ENCODE measurements at regions not wholly inside any gene's neighbourhood (a gene's known extent, or its start where the extent isn't known, plus 50 kb on each side); places are given as distances from the start of the nearest gene placed in this dataset.

DNA sequence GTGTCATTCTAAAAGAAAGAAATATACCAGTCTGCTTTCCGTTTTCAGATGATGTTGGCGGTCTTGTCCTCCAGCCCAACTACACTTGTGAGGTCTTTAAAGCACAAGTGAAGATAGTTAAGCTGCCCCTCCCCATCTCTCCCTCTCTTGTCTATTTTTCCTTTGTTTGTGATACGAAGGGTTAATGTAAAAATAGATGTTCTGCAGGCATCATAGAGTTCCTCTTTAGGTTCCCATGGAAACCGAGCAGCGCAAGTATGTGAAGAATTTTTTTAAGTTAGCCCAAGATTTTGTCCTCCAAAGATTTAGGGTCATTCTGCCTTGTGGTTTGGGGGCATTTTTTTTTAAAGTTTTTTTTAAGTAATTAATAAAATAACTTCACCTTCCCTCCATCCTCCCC lies 232.4 kb upstream of the AJAP1 start:
- TF ChIP-seq CTCF (IDR thresholded peaks at IDR 0.05) = no peak
- DNase-seq = no peak
- ATAC-seq = no peak
- intact Hi-C loops (cut with DNase I) = no loop called here
- H3K27ac ChIP-seq = no peak overlapping the region
- H3K9me3 ChIP-seq = no peaks in the 10 kb centered on the region
- H3K4me3 ChIP-seq = no peak overlapping the region
- no peaks in the 10 kb centered on the region for H3K4me1 ChIP-seq
- H3K27me3 ChIP-seq (ENCODE audit: low read depth) = no peaks in the 10 kb centered on the region
- H3K36me3 ChIP-seq = no peaks in the 10 kb centered on the region

DNA sequence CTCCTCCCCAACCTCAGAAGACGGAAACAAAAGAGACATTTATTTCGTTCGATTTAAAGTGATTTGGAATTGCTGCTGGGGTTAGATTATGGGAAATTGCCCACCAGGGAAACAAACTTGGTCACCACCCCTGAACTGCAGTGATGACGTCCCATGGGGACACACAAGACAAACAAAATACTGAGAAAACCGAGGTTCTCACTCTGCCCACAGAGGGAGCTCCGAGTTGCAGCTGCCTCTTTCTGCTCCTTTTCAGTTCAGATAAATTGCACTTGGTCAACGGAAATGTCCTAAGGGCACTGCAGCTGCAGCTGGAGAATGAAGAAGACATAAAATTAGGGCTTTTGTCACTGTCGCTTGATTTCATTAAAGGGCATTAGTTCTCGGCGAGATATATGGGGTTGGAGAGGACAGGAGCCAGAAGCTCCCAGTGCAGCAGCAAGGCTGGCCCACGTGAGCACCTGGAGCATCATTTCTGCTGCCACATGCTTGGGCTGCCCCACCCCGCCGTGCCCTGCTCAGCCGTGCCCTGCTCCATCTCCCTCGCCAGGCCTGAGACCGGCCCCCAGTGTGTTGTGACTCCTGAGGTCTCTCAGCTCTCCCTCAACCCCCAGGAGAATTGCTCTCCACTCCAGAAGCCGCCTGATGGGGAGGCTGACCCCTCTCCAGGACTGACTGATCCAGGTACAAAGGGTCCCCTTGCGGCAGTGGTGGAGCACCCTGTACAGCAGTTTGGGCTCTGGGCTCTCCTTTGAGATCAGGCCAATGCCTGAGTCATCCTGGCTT lies 231.7 kb upstream of the AJAP1 start:
- H3K4me3 ChIP-seq = no peak overlapping the region
- no peak for ATAC-seq
- no peaks in the 10 kb centered on the region for H3K36me3 ChIP-seq
- no peaks in the 10 kb centered on the region for H3K4me1 ChIP-seq
- intact Hi-C loops (cut with DNase I) = no loop called here
- H3K27ac ChIP-seq = no peak overlapping the region
- H3K27me3 ChIP-seq (ENCODE audit: low read depth) = no peaks in the 10 kb centered on the region
- no peak for TF ChIP-seq CTCF (IDR thresholded peaks at IDR 0.05)
- H3K9me3 ChIP-seq = no peaks in the 10 kb centered on the region
- no peak for DNase-seq

GRCh38 chr1:4424254-4424653 lies 230.2 kb upstream of the AJAP1 start:
- Histone ChIP-seq H3K27ac (no peak overlapping the region), H3K36me3 (no peaks in the 10 kb centered on the region), H3K9me3 (no peaks in the 10 kb centered on the region), H3K27me3 (ENCODE audit: low read depth) (no peaks in the 10 kb centered on the region), H3K4me1 (no peaks in the 10 kb centered on the region), H3K4me3 (no peak overlapping the region)
- TF ChIP-seq CTCF (IDR thresholded peaks at IDR 0.05) = no peak
- DNase-seq (no peak), ATAC-seq (no peak)
- intact Hi-C loops (cut with DNase I) = no loop called here

DNA sequence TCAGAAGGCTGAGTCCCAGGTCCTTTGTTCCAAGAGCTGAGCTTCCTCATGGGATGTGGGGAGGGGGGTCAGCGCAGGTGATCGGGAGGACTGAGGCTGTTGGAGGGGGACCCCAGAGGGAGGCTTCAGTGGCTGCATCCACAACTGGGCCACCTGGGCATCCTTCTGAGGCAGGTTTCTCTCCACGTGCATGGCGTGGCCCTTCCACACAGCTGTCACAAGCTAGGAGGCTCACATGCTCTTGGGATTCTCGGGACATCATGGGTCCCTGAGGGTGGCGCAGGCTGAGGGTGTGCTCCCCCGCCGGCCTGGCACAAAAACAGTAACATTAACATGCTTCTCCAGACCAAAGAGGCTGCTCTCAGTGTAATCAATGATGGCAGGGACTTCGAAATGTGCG lies 229.6 kb upstream of the AJAP1 start:
- Histone ChIP-seq H3K36me3 (no peaks in the 10 kb centered on the region), H3K27ac (no peak overlapping the region), H3K9me3 (no peaks in the 10 kb centered on the region), H3K4me1 (no peaks in the 10 kb centered on the region), H3K4me3 (no peak overlapping the region), H3K27me3 (ENCODE audit: low read depth) (no peaks in the 10 kb centered on the region)
- TF ChIP-seq CTCF (IDR thresholded peaks at IDR 0.05) = no peak
- intact Hi-C loops (cut with DNase I) = no loop called here
- DNase-seq = no peak
- no peak for ATAC-seq

DNA sequence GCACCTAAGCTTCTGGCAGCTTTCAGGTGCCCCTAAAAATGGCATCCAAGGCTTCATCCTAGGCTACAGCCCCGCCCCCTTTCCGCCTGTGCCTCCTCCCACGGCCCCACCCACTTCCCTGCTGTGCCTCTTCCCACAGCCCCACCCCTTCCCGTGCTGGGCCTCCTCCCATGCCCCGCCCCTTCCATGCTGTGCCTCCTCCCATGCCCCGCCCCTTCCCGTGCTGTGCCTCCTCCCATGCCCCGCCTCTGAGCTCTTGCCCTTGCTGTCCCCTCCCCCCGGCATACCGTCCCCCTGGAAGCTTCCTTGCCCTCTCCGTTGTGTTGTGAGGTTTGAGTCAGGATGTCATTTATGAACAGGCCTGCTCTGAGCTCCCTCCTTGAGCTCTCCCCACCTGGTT lies 228.5 kb upstream of the AJAP1 start:
- no peaks in the 10 kb centered on the region for H3K36me3 ChIP-seq
- DNase-seq (no peak), ATAC-seq (peak in 1 of 2 donors; percentile 17)
- no peaks in the 10 kb centered on the region for H3K9me3 ChIP-seq
- H3K4me3 ChIP-seq = no peak overlapping the region
- intact Hi-C loops (cut with DNase I) = no loop called here
- H3K27ac ChIP-seq = no peak overlapping the region
- H3K4me1 ChIP-seq = no peaks in the 10 kb centered on the region
- TF ChIP-seq CTCF (IDR thresholded peaks at IDR 0.05) = no peak
- no peaks in the 10 kb centered on the region for H3K27me3 ChIP-seq (ENCODE audit: low read depth)

All from lower lobe of right lung (tissue), 2 donors.